ENCODE measurements at regions not wholly inside any gene's neighbourhood (a gene's known extent, or its start where the extent isn't known, plus 50 kb on each side); places are given as distances from the start of the nearest gene placed in this dataset.
"Not testable (repeated sequence)": the region's sequence is repeated elsewhere in the genome, so short reads cannot be mapped to it uniquely, and the experiment has no call there.

- DNase-seq (ENCODE audit: low read depth); H3K4me3 ChIP-seq (ENCODE audit: low read depth, low read length): not testable (repeated sequence)
Observed at GRCh38 chr10:76815505-76815904, 822.1 kb downstream of the KCNMA1 start.

GRCh38 chr10:76811430-76811829, 826.2 kb downstream of the KCNMA1 start:
- no peak for TF ChIP-seq CTCF (IDR thresholded peaks at IDR 0.05; ENCODE audit: insufficient read depth, low read length)
- no peak overlapping the region for H3K4me3 ChIP-seq (ENCODE audit: low read depth, low read length)
- no peak for DNase-seq (ENCODE audit: low read depth)

GRCh38 chr10:76788452-76788811, 849.2 kb downstream of the KCNMA1 start:
- TF ChIP-seq CTCF (IDR thresholded peaks at IDR 0.05; ENCODE audit: insufficient read depth, low read length) = no peak
- no peak overlapping the region for H3K4me3 ChIP-seq (ENCODE audit: low read depth, low read length)
- no peak for DNase-seq (ENCODE audit: low read depth)

- no peak for TF ChIP-seq CTCF (IDR thresholded peaks at IDR 0.05; ENCODE audit: insufficient read depth, low read length)
- no peak overlapping the region for H3K4me3 ChIP-seq (ENCODE audit: low read depth, low read length)
- DNase-seq (ENCODE audit: low read depth) = no peak
Observed at GRCh38 chr10:76787746-76788451, 849.7 kb downstream of the KCNMA1 start.

- no peak for DNase-seq (ENCODE audit: low read depth)
- no peak for TF ChIP-seq CTCF (IDR thresholded peaks at IDR 0.05; ENCODE audit: insufficient read depth, low read length)
Observed at GRCh38 chr10:76786504-76787072, 851.0 kb downstream of the KCNMA1 start.

GRCh38 chr10:76784076-76784475, 853.5 kb downstream of the KCNMA1 start:
- no peak overlapping the region for H3K4me3 ChIP-seq (ENCODE audit: low read depth, low read length)
- DNase-seq (ENCODE audit: low read depth) = no peak
- TF ChIP-seq CTCF (IDR thresholded peaks at IDR 0.05; ENCODE audit: insufficient read depth, low read length) = no peak

More at GRCh38 chr10:76786504-76787072, 851.0 kb downstream of the KCNMA1 start:
- H3K4me3 ChIP-seq (ENCODE audit: low read depth, low read length) = no peak overlapping the region

GRCh38 chr10:76779796-76780301, 857.8 kb downstream of the KCNMA1 start:
- no peak for TF ChIP-seq CTCF (IDR thresholded peaks at IDR 0.05; ENCODE audit: insufficient read depth, low read length)
- H3K4me3 ChIP-seq (ENCODE audit: low read depth, low read length) = no peak overlapping the region
- no peak for DNase-seq (ENCODE audit: low read depth)

Measured in fibroblast of the aortic adventitia (primary cell).